HG02759 (cell line): ENCODE measurements at regions not wholly inside any gene's neighbourhood (a gene's known extent, or its start where the extent isn't known, plus 50 kb on each side); places are given as distances from the start of the nearest gene placed in this dataset.

Source experiments
- ATAC-seq: cut with Tn5 transposase; IDR thresholded peaks from one replicate; pipeline ENCODE4 v1.9.1; 2021; ENCODE audit warnings: mild to moderate bottlenecking, moderate library complexity; ENCODE audit not compliant: unreplicated experiment

DNA sequence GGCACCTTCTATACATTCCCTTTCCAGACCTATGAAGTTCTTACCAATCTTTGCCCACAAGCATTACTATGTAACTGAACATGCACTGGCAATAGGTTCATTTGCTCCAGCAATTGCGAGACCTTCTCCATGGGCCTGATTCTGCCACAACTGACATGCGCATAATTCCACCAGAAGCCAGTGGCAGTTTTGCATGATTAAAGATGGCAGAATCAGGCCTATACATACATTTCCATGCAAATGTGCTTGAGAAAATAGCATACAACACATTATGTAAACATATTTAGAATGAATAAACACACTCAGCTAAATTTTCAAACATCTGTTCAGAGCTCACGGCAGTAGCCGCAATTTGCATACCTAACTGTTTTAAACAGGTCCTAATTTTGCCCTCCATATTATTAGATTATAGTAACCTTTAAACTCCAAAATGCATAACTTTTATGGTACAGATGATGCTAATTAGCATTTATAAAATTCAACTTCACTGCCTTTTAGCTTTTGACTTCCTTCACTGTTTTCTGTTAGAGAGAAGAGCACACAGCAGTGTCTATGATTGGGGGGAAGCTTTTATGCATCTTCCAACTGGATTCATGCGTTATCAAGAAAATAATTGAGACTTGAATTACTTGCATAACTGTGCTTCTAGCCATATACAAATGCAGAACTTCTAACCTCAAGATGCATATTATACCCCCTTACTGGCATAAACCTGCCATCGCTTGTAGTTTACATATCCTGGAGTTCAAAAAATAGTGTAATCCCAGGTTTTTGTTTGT lies 155.3 kb upstream of the CDH19 start:
- no peak for ATAC-seq

DNA sequence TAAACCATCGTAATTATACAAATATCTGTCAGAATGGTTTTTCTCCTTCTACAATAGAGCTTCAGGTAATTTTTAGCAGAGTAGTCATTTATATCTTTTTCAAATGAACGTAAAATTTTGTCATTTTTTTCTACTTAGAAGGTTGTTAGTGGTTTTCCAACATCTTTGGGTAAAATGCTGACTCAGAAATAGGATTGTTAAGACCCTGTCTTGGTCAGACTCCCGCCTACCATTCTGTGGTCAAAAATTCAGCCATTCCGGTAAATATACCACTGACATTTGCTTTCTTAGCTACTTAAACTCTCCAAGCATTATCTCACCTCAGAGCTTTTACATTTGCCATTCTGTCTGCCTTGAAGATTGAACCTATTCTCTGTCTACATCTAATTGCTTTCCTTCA lies 154.1 kb upstream of the CDH19 start:
- ATAC-seq = no peak

DNA sequence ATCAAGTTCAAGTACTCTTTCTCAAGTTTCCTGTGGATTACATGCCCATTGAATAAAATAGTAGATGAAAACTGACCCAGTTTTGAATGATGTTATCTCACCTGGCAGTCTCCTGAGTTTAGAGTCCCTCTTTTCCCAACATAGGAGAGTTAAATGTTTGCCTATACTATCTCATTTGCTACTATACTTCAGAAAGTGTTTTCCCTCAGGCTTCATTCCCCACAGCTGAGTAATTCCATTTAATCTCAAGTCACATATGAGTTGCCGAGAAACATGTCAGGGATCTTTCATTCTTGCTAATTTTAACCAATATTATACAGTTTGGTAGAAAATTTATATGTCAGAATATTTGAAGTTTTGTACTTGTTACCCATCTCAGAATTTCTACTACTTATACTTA lies 150.4 kb upstream of the CDH19 start:
- ATAC-seq = no peak

GRCh38 chr18:66752733-66753132 lies 148.8 kb upstream of the CDH19 start:
- ATAC-seq = no peak

DNA sequence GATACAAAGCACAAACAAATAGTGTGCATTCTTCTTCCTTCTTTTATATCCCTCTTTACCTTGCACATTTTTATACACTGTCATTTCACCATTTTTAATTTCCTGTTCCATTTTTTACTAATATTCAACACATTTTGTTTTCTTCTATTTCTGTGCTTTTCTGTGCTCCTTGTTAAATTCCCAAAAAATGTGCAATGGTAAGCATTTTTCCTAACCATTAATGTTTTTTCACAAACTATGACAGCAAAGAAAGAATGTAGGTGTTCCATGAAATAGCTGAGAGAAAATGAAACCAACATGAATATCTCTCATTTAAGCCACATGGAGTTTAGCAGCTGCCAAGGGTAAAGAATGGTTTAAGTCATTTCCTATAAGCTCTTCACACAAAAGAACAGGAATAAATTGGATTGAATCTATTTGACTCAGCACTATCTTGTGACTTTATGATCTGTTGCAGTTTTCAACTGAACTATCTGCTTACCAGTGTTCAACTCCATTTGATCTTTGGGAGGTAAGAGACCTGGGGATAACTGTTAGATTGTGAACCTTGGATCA lies 145.7 kb upstream of the CDH19 start:
- no peak for ATAC-seq

DNA sequence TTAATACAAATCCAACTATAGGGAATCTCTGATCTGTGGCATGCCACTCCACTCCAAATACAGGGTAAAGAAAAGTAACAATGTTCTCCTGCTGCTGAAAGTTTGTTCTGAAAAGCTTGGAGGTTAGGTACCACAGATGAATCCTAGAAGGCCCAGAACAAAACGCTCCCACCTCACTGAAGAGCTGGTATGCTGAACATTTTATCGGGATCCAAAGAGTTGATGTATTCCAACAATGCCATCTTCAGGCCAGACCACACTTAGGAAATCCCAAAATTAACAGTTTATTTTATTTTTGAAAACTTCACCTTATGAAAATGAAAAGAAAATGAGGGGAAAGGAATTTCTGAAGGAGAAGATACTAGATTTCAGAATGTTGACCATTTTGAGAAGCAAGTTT lies 145.1 kb upstream of the CDH19 start:
- no peak for ATAC-seq

GRCh38 chr18:66742832-66743231 lies 138.9 kb upstream of the CDH19 start:
- no peak for ATAC-seq

GRCh38 chr18:66735933-66736332 lies 132.0 kb upstream of the CDH19 start:
- ATAC-seq = no peak

DNA sequence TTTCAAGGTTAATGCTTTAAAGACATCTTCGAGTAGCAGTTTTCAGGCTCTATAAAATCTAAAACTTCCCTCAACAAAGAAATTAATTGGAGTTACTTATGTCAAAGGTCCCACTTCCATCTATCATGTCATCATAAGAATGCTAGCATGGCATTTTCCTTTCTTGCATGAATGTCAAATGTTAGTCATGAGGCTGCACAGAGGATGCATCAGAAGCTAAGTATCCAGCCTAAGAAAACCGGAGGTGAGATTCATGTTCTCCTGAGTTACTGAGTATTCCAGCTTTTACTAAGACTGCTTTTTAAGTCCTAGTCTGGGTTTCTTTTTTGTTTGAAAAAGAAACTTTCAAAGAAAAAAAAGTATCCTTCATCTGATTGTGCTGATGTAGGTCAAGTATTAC lies 130.6 kb upstream of the CDH19 start:
- ATAC-seq = no peak

DNA sequence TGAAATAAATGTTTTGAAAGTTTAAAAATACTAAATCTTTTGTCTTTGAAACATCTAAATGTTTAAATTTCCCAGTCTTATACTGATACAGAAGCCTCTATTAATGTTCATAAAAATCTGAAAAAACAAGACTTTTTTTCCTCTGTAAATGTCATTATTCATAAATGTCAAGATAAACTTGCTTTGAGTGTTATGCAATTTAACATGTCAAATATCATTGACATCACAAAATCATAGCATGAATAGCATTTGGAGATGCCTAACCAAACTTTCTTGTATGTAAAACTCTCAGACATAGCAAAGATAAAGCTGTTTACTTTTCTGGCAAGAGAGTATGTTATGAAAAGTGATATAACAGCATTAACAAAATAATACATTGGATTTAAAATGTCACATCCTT lies 128.0 kb upstream of the CDH19 start:
- no peak for ATAC-seq

DNA sequence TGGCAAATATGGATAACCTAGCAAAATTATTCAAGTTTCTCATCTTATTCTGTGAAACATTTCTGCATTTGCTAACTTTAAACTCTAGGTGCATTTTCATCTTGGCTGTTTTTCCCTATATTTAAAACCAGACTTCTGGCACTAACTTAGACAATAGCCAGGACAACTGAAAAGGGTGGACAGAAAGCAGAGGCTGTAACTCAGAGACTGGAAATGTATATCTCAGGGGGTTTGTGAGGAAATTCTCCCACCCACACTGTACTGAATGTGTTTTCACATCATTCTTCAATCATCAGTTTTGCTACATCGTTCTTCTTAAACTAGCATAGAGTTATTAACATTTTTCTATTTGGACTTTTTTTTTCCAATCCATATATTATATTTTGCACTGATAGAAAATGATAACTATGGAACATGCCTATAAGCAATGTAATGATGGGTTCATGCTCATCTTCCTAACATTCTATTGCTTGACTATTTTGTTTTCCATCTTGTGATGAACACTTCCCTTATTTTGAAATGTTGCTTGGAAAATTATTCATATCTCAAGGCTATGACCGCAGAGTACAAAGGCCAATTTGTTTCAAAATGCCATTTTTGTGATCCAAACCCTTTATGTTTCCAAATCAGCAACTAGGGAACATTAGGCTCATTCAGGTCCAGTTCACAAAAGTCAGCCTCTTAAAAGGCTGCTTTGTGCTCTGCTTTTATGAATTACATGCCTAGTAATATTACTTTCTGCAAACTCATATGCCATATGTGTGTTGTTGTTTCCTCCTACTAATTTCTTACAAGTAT lies 125.8 kb upstream of the CDH19 start:
- ATAC-seq = no peak

DNA sequence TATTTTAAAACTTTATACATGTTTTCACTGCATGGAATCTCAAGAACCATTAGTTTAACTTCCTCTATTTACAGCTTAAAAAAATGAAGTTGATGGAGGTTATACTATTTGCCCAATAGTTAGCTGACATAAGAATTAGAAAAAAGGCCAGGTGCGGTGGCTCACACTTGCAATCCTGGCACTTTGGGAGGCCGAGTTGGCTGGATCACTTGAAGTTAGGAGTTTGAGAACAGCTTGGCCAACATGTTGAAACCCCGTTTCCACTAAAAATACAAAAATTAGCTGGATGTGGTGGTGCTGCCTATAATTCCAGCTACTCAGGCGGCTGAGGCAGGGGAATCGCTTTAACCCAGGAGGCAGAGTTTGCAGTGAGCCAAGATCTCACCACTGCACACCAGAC lies 125.1 kb upstream of the CDH19 start:
- no peak for ATAC-seq

GRCh38 chr18:66727991-66728390 lies 124.1 kb upstream of the CDH19 start:
- no peak for ATAC-seq

DNA sequence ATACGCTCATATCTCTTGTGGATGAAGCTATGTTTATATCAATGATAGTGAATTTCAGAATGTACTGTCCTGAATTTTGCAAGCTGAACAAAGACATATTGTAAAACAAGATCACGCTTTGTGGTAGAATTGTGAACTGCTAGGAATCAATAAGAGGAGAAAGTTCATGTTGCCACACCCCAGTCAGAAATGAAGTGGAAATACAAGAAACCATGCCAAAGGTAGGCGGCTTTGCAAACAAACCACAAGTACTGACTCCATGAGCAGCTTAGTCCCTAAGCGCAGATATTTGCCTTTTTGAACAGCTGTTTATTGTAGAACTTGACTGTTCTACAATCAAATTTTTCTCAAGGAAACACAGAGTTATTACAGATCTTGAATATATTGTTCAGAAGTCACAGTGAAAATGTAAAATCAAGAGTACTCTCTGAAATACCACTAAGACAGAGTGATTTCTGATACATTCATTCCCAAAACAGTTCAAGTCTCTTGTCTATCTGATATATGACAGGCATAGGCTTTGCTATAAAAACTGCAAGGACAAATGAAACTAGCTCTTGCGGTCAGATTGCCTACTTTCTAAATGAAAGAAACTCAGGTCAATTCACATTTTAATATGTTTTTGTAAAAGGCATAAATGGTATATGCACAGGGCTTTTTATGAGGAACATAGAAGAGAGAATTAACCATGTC lies 120.9 kb upstream of the CDH19 start:
- no peak for ATAC-seq

DNA sequence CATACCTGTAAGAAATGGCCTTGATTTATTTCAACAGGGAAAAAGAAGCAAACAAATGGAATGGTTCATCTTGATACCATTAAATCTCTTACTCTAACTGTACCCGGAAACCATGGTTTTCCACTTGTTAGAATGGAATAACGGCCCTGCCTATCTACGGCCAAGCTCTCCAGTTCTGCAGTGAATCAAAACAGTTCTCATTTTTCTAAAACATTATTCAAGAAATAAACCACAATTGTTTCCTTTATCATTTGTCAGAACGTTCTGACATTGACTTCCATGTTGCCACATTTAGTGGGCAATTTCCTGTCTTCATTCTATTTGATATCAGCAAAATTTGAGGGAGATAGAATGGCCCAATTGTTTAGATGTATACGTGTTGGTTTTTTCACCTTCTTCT lies 118.8 kb upstream of the CDH19 start:
- no peak for ATAC-seq

- no peak for ATAC-seq
Measured at GRCh38 chr18:66708646-66709045, 104.8 kb upstream of the CDH19 start.

DNA sequence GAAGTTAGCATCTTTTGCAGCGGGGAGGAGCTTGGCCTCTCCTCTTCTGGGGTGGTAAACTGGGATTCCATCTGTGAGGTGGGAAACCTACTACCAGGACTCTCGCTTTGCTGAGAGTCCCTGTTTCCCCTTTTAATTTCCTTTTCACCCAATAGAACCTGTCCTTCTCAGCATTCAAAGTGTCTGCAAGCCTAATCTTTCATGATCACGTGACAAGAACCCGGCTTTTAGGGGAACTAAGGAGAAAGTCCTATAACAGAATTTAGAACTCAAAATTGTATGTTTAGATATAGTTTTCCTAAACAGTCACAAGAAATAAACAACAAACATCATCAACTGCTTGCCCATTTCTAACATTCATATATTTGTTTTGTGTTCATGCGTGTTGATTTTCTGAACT lies 103.6 kb upstream of the CDH19 start:
- no peak for ATAC-seq

DNA sequence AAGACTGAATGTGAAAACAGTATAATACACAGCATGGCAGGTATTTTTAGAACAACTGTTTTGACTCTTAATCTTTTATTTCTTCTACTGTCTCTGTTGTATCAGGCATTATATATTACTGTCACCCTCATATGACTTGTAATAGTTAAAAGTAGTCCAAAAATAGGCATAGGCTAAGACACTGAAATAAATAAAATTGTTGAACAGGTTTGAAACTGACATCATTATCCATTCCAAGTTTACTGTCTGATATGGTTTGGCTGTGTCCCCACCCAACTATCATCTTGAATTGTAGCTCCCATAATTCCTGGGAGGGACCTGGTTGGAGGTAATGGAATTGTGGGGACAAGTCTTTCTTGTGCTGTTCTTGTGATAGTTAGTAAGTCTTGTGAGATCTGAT lies 91.4 kb upstream of the CDH19 start:
- ATAC-seq = no peak

DNA sequence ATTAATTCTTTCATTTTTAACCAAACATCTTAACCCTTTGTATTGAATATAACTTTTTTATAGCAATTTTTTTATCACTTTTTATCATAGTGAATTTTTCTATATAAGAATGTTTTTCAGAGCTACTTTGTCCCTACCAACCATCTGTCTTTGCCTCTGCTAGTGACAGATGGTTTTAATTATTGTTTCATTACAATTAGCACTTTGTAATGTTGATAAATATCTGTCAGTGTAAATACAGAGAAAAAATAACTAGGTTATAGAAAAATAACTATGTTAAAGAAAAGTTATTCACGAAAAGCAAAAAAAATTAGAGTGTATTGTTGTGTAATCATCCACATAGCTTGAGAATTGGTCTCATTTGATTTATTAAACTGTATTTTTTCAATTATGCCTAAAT lies 91.0 kb upstream of the CDH19 start:
- ATAC-seq = no peak

DNA sequence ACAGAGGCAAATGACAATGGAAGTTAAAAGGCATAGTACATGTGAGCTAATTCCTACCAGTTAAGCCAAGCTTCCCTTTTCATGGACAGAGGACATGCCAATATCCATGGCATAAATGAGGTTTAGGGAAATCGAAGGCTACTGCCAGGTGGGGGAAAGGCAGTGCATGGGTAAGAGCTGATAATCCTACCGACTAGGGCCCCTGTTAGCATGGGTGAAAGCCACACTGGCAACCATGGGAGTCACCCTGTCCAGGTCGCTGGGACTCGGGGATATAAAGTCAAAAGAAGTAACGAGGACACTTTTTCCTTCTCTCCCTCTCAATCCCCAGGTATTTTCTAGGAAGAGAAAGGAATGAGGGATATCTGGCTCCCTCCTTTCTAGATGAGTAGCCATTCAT lies 83.7 kb upstream of the CDH19 start:
- ATAC-seq = no peak

- no peak for ATAC-seq
Measured at GRCh38 chr18:66682855-66683322, 79.0 kb upstream of the CDH19 start.
